ENCODE measurements at regions not wholly inside any gene's neighbourhood (a gene's known extent, or its start where the extent isn't known, plus 50 kb on each side); places are given as distances from the start of the nearest gene placed in this dataset.
A peak's percentile ranks its signal among the peaks of the same experiment; 100 is the strongest.
"Not testable (repeated sequence)": the region's sequence is repeated elsewhere in the genome, so short reads cannot be mapped to it uniquely, and the experiment has no call there.

DNA sequence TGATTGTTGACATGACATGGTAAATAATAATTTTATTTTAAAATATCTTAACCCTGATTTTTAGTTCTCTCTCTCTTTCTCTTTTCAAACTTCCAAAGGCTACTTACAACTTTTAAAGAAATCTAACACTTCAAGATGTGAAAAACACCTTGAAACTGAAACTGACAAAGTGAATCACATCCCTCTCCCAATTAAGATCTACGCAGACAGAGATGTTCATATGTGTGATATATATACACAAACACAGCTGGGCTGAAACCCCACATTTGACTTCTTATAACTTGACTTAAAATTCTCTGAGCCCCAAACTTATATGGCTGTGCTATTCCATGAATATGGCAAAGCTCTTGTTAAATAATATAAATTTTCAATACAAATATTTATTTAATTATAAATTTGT is 261.2 kb upstream of the PTPRD start:
- POLR2A ChIA-PET (ENCODE audit: low non-redundant PET) = no interaction called here
- intact Hi-C loops (cut with micrococcal nuclease; ENCODE audit: unreplicated experiment) = no loop called here

DNA sequence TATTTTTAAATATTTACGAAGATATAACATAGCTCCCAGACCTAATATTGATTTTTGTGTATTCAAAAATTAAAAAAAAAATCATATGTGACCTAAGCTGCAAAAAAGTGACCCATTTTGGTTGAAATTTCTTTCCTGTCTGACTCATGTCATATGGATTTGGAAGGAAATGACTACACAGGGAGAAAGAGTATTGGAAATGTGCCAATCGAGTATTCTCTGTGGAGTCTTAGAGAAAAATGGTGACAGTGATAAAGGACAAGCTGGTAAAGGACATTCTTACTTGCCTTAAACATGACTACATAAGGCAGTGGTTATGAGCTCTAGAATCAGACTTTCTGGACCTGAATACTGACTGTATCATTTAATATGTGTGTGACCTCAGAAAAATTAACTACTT is 262.9 kb upstream of the PTPRD start:
- ChIA-PET CTCF (no interaction called here), POLR2A (ENCODE audit: low non-redundant PET) (interaction anchor here (0.5 to 0.6 kb wide), 2 partner anchors 23 to 31 kb away, joined by 3 to 16 read pairs; no protein-coding TSS in a partner anchor)
- intact Hi-C loops (cut with micrococcal nuclease; ENCODE audit: unreplicated experiment) = no loop called here
- H3K36me3 ChIP-seq (ENCODE audit: insufficient read depth, low read length, poor library complexity, severe bottlenecking) = no peaks in the 10 kb centered on the region
- H3K27me3 ChIP-seq (replicated peaks; ENCODE audit: insufficient read depth, low read depth, low read length, poor library complexity) = no peaks in the 10 kb centered on the region
- peak overlapping the region; percentile 60 for H3K27ac ChIP-seq (ENCODE audit: low read depth, low read length, poor library complexity, severe bottlenecking)
- no peak for TF ChIP-seq EZH2 (IDR thresholded peaks at IDR 0.05; ENCODE audit: borderline replicate concordance, low read depth, low read length, poor library complexity, severe bottlenecking)
- TF ChIP-seq, protein P1, sequence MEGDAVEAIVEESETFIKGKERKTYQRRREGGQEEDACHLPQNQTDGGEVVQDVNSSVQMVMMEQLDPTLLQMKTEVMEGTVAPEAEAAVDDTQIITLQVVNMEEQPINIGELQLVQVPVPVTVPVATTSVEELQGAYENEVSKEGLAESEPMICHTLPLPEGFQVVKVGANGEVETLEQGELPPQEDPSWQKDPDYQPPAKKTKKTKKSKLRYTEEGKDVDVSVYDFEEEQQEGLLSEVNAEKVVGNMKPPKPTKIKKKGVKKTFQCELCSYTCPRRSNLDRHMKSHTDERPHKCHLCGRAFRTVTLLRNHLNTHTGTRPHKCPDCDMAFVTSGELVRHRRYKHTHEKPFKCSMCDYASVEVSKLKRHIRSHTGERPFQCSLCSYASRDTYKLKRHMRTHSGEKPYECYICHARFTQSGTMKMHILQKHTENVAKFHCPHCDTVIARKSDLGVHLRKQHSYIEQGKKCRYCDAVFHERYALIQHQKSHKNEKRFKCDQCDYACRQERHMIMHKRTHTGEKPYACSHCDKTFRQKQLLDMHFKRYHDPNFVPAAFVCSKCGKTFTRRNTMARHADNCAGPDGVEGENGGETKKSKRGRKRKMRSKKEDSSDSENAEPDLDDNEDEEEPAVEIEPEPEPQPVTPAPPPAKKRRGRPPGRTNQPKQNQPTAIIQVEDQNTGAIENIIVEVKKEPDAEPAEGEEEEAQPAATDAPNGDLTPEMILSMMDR (conservative IDR thresholded peaks at IDR 0.05; ENCODE audit: low read depth, low read length) = no peak
- peak; percentile 72 for DNase-seq (ENCODE audit: low spot score)
- peaks cover 17% of the 10 kb centered on the region for H3K9me3 ChIP-seq (ENCODE audit: low read depth, low read length, poor library complexity, severe bottlenecking)
- BruUV-seq (replicated peaks) = no TSS peak
- H3K4me1 ChIP-seq (ENCODE audit: insufficient read depth, low read length, poor library complexity, severe bottlenecking) = peaks cover 11% of the 10 kb centered on the region
- H3K4me3 ChIP-seq (ENCODE audit: low read depth, low read length, poor library complexity, severe bottlenecking) = no peak overlapping the region

More for the DNA sequence above, 261.2 kb upstream of the PTPRD start:
- Histone ChIP-seq H3K27me3 (replicated peaks; ENCODE audit: insufficient read depth, low read depth, low read length, poor library complexity) (no peaks in the 10 kb centered on the region), H3K27ac (ENCODE audit: low read depth, low read length, poor library complexity, severe bottlenecking) (no peak overlapping the region), H3K36me3 (ENCODE audit: insufficient read depth, low read length, poor library complexity, severe bottlenecking) (no peaks in the 10 kb centered on the region), H3K4me3 (ENCODE audit: low read depth, low read length, poor library complexity, severe bottlenecking) (no peak overlapping the region), H3K4me1 (ENCODE audit: insufficient read depth, low read length, poor library complexity, severe bottlenecking) (peaks cover 11% of the 10 kb centered on the region), H3K9me3 (ENCODE audit: low read depth, low read length, poor library complexity, severe bottlenecking) (peaks cover 17% of the 10 kb centered on the region)
- CTCF ChIA-PET = no interaction called here
- DNase-seq (ENCODE audit: low spot score) = no peak
- no peak for TF ChIP-seq EZH2 (IDR thresholded peaks at IDR 0.05; ENCODE audit: borderline replicate concordance, low read depth, low read length, poor library complexity, severe bottlenecking)
- TF ChIP-seq, protein P1 (conservative IDR thresholded peaks at IDR 0.05; ENCODE audit: low read depth, low read length) = no peak
- no TSS peak for BruUV-seq (replicated peaks)

DNA sequence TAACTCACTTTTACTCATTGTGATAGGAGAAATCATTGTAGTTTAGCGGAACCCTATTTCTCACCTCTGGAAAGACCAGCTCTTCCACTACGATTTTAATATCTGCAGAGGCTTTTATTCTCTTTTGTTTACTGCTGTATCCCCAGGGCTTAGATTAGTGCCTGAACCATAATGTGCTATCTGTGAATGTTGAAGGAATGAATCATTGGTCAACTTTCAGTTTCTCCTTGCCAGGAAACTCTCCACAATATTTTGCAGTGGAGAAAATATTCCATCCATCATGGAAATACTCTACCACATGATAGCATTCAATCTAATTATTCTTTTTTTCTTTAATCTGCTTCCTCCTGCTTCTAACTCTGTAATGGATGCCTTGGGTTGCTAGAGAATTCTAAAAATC is 263.5 kb upstream of the PTPRD start:
- intact Hi-C loops (cut with micrococcal nuclease; ENCODE audit: unreplicated experiment) = no loop called here
- BruUV-seq (replicated peaks) = TSS peak; percentile 67
- Histone ChIP-seq H3K4me1 (ENCODE audit: insufficient read depth, low read length, poor library complexity, severe bottlenecking) (peaks cover 11% of the 10 kb centered on the region), H3K27me3 (replicated peaks; ENCODE audit: insufficient read depth, low read depth, low read length, poor library complexity) (no peaks in the 10 kb centered on the region), H3K4me3 (ENCODE audit: low read depth, low read length, poor library complexity, severe bottlenecking) (no peak overlapping the region), H3K36me3 (ENCODE audit: insufficient read depth, low read length, poor library complexity, severe bottlenecking) (no peaks in the 10 kb centered on the region), H3K27ac (ENCODE audit: low read depth, low read length, poor library complexity, severe bottlenecking) (peak overlapping the region; percentile 60), H3K9me3 (ENCODE audit: low read depth, low read length, poor library complexity, severe bottlenecking) (peaks cover 14% of the 10 kb centered on the region)
- ChIA-PET POLR2A (ENCODE audit: low non-redundant PET) (no interaction called here), CTCF (no interaction called here)
- TF ChIP-seq EZH2 (IDR thresholded peaks at IDR 0.05; ENCODE audit: borderline replicate concordance, low read depth, low read length, poor library complexity, severe bottlenecking) = no peak
- TF ChIP-seq, protein P1 (conservative IDR thresholded peaks at IDR 0.05; ENCODE audit: low read depth, low read length) = no peak
- no peak for DNase-seq (ENCODE audit: low spot score)

DNA sequence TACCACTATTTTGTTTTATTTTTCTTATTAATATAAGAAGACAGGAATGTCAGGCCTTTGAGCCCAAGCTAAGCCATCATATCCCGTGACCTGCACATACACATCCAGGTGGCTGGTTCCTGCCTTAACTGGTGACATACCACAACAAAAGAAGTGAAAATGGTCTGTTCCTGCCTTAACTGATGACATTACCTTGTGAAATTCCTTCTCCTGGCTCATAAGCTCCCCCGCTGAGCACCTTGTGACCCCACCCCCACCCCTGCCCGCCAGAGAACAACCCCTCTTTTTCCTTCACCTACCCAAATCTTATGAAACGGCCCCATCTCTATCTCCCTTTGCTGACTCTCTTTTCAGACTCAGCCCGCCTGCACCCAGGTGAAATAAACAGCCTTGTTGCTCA is 277.5 kb upstream of the PTPRD start:
- intact Hi-C loops (cut with micrococcal nuclease; ENCODE audit: unreplicated experiment); CTCF ChIA-PET; POLR2A ChIA-PET (ENCODE audit: low non-redundant PET); DNase-seq (ENCODE audit: low spot score); H3K4me3 ChIP-seq (ENCODE audit: low read depth, low read length, poor library complexity, severe bottlenecking); H3K4me1 ChIP-seq (ENCODE audit: insufficient read depth, low read length, poor library complexity, severe bottlenecking); H3K27me3 ChIP-seq (replicated peaks; ENCODE audit: insufficient read depth, low read depth, low read length, poor library complexity); BruUV-seq (replicated peaks); H3K36me3 ChIP-seq (ENCODE audit: insufficient read depth, low read length, poor library complexity, severe bottlenecking); H3K27ac ChIP-seq (ENCODE audit: low read depth, low read length, poor library complexity, severe bottlenecking); H3K9me3 ChIP-seq (ENCODE audit: low read depth, low read length, poor library complexity, severe bottlenecking): not testable (repeated sequence)
